Neural progenitor cell (in vitro differentiated cells): ENCODE measurements at regions not wholly inside any gene's neighbourhood (a gene's known extent, or its start where the extent isn't known, plus 50 kb on each side); places are given as distances from the start of the nearest gene placed in this dataset.

ENCODE experiments used
- CTCF ChIP-seq: fragments of 200-600 bp; sonication (generic); IDR thresholded peaks from 2 replicates; pipeline ENCODE4 v1.5.1; 2017; ENCODE audit warnings: antibody characterized with exemption, mild to moderate bottlenecking
- EZH2 ChIP-seq: fragments of 200-600 bp; sonication (generic); IDR thresholded peaks from 2 replicates; pipeline ENCODE4 v1.6.1; 2017; ENCODE audit warnings: antibody characterized with exemption, mild to moderate bottlenecking, moderate library complexity
- EZH2phosphoT487 ChIP-seq: fragments of 200-600 bp; sonication (generic); IDR thresholded peaks from 2 replicates; pipeline ENCODE4 v1.6.1; 2017; ENCODE audit warnings: antibody characterized with exemption

- TF ChIP-seq CTCF: no peak
- TF ChIP-seq EZH2: no peak
- no peak for TF ChIP-seq EZH2phosphoT487
These were observed 307.0 kb downstream of the CWC27 start for GRCh38 chr5:65075623-65076250.
